ENCODE measurements at regions not wholly inside any gene's neighbourhood (a gene's known extent, or its start where the extent isn't known, plus 50 kb on each side); places are given as distances from the start of the nearest gene placed in this dataset.

GRCh38 chr6:125508793-125509192 is 207.0 kb upstream of the HDDC2 start:
- Histone ChIP-seq H3K27ac (ENCODE audit: low read length) (no peak overlapping the region), H3K79me2 (ENCODE audit: low read length) (no peaks in the 10 kb centered on the region), H3K9ac (ENCODE audit: low read length) (no peak overlapping the region), H3K36me3 (replicated peaks; ENCODE audit: low read depth, low read length) (no peaks in the 10 kb centered on the region), H3K4me2 (ENCODE audit: low read length) (no peak overlapping the region), H3K4me3 (ENCODE audit: low read length) (no peak overlapping the region), H4K20me1 (ENCODE audit: insufficient read depth, low read length) (no peaks in the 10 kb centered on the region), H3K9me3 (ENCODE audit: insufficient read depth, low read length) (no peaks in the 10 kb centered on the region), H3K4me1 (ENCODE audit: low read length) (no peaks in the 10 kb centered on the region), H3K27me3 (ENCODE audit: low read depth, low read length) (no peaks in the 10 kb centered on the region), H2AFZ (ENCODE audit: low read depth, low read length) (no peak overlapping the region)
- TF ChIP-seq EZH2phosphoT487 (IDR thresholded peaks at IDR 0.05; ENCODE audit: low read depth) (no peak), CTCF (IDR thresholded peaks at IDR 0.05; ENCODE audit: low read depth, low read length) (no peak)

- H3K27ac ChIP-seq (ENCODE audit: low read length): no peak overlapping the region
- H3K79me2 ChIP-seq (ENCODE audit: low read length): no peaks in the 10 kb centered on the region
- H3K4me2 ChIP-seq (ENCODE audit: low read length): no peak overlapping the region
- no peak overlapping the region for H3K4me3 ChIP-seq (ENCODE audit: low read length)
- H2AFZ ChIP-seq (ENCODE audit: low read depth, low read length): no peak overlapping the region
- no peaks in the 10 kb centered on the region for H3K9me3 ChIP-seq (ENCODE audit: insufficient read depth, low read length)
- no peaks in the 10 kb centered on the region for H3K4me1 ChIP-seq (ENCODE audit: low read length)
- H3K36me3 ChIP-seq (replicated peaks; ENCODE audit: low read depth, low read length): no peaks in the 10 kb centered on the region
- no peak for TF ChIP-seq EZH2phosphoT487 (IDR thresholded peaks at IDR 0.05; ENCODE audit: low read depth)
- no peak for TF ChIP-seq CTCF (IDR thresholded peaks at IDR 0.05; ENCODE audit: low read depth, low read length)
- no peaks in the 10 kb centered on the region for H4K20me1 ChIP-seq (ENCODE audit: insufficient read depth, low read length)
- H3K9ac ChIP-seq (ENCODE audit: low read length): no peak overlapping the region
- no peaks in the 10 kb centered on the region for H3K27me3 ChIP-seq (ENCODE audit: low read depth, low read length)
Observed at GRCh38 chr6:125509477-125509876, 207.7 kb upstream of the HDDC2 start.

- TF ChIP-seq CTCF (IDR thresholded peaks at IDR 0.05; ENCODE audit: low read depth, low read length) (no peak), EZH2phosphoT487 (IDR thresholded peaks at IDR 0.05; ENCODE audit: low read depth) (no peak)
- no peak overlapping the region for H3K9ac ChIP-seq (ENCODE audit: low read length)
Observed at GRCh38 chr6:125510405-125510804, 208.6 kb upstream of the HDDC2 start.

GRCh38 chr6:125511809-125512396 is 210.1 kb upstream of the HDDC2 start:
- Histone ChIP-seq H3K36me3 (replicated peaks; ENCODE audit: low read depth, low read length) (no peaks in the 10 kb centered on the region), H3K79me2 (ENCODE audit: low read length) (no peaks in the 10 kb centered on the region), H3K9me3 (ENCODE audit: insufficient read depth, low read length) (no peaks in the 10 kb centered on the region), H3K4me3 (ENCODE audit: low read length) (no peak overlapping the region), H3K27ac (ENCODE audit: low read length) (no peak overlapping the region), H3K4me1 (ENCODE audit: low read length) (no peaks in the 10 kb centered on the region), H2AFZ (ENCODE audit: low read depth, low read length) (no peak overlapping the region), H3K9ac (ENCODE audit: low read length) (no peak overlapping the region), H3K27me3 (ENCODE audit: low read depth, low read length) (no peaks in the 10 kb centered on the region), H4K20me1 (ENCODE audit: insufficient read depth, low read length) (no peaks in the 10 kb centered on the region), H3K4me2 (ENCODE audit: low read length) (no peak overlapping the region)
- TF ChIP-seq EZH2phosphoT487 (IDR thresholded peaks at IDR 0.05; ENCODE audit: low read depth) (no peak), CTCF (IDR thresholded peaks at IDR 0.05; ENCODE audit: low read depth, low read length) (no peak)

More at GRCh38 chr6:125510405-125510804, 208.6 kb upstream of the HDDC2 start:
- no peaks in the 10 kb centered on the region for H3K4me1 ChIP-seq (ENCODE audit: low read length)
- no peaks in the 10 kb centered on the region for H3K9me3 ChIP-seq (ENCODE audit: insufficient read depth, low read length)
- H4K20me1 ChIP-seq (ENCODE audit: insufficient read depth, low read length): no peaks in the 10 kb centered on the region
- H3K27ac ChIP-seq (ENCODE audit: low read length): no peak overlapping the region
- H3K4me3 ChIP-seq (ENCODE audit: low read length): no peak overlapping the region
- no peak overlapping the region for H2AFZ ChIP-seq (ENCODE audit: low read depth, low read length)
- H3K27me3 ChIP-seq (ENCODE audit: low read depth, low read length): no peaks in the 10 kb centered on the region
- no peaks in the 10 kb centered on the region for H3K36me3 ChIP-seq (replicated peaks; ENCODE audit: low read depth, low read length)
- no peak overlapping the region for H3K4me2 ChIP-seq (ENCODE audit: low read length)
- no peaks in the 10 kb centered on the region for H3K79me2 ChIP-seq (ENCODE audit: low read length)

Data from OCI-LY3 (cell line).